ENCODE measurements at regions not wholly inside any gene's neighbourhood (a gene's known extent, or its start where the extent isn't known, plus 50 kb on each side); places are given as distances from the start of the nearest gene placed in this dataset.

DNA sequence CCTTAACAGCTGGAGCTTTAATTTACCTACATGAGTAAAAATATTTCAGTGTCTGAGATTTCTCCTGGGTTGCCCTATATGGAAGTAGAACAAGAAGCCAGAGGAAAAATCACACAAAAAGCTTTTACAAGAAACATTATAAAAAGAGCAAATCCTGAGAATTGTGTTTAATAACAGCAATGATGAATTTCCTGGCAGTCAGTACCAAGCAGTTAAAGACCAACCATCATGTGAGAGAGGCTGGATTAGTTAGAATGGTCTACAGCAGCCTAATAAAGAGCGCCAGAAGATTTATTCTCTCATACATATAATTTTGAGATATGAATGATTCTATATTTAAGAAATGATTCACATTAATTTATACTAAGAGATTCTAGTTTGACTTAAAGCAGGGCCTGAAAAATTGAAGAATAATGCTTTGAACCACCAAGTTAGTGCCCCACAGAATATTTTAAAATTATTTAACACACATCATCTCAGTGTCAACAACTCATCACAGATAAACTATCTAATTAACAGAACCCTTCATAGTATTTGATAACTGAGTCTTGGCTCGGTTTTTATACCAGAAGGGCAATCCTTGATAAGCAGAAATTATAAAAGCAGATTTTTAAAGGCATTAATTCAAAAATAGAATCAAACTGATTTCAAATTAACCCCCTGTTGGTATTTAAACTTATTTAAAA, 59.9 kb upstream of the DPH6 start:
- TF ChIP-seq, protein P1, sequence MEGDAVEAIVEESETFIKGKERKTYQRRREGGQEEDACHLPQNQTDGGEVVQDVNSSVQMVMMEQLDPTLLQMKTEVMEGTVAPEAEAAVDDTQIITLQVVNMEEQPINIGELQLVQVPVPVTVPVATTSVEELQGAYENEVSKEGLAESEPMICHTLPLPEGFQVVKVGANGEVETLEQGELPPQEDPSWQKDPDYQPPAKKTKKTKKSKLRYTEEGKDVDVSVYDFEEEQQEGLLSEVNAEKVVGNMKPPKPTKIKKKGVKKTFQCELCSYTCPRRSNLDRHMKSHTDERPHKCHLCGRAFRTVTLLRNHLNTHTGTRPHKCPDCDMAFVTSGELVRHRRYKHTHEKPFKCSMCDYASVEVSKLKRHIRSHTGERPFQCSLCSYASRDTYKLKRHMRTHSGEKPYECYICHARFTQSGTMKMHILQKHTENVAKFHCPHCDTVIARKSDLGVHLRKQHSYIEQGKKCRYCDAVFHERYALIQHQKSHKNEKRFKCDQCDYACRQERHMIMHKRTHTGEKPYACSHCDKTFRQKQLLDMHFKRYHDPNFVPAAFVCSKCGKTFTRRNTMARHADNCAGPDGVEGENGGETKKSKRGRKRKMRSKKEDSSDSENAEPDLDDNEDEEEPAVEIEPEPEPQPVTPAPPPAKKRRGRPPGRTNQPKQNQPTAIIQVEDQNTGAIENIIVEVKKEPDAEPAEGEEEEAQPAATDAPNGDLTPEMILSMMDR (IDR thresholded peaks at IDR 0.05), result no peak
- no peaks in the 10 kb centered on the region for H3K36me3 ChIP-seq
- H3K4me1 ChIP-seq, result peaks cover 0 to 9% (median 0%) of the 10 kb centered on the region in 4 donors
- no peak overlapping the region for H3K4me3 ChIP-seq
- no peaks in the 10 kb centered on the region for H3K27me3 ChIP-seq
- H3K9me3 ChIP-seq, result peaks cover 0 to 3% (median 0%) of the 10 kb centered on the region in 4 donors
- WGBS, 5 donors, result 66 to 76% (median 73%) methylated on average over 2 of the region's 2 CpGs
- no peak overlapping the region for H3K27ac ChIP-seq
- intact Hi-C loops (cut with DNase I; ENCODE audit: low total_unique reads), result no loop called here
- DNase-seq, result peak in 1 of 2 donors; percentile 25

DNA sequence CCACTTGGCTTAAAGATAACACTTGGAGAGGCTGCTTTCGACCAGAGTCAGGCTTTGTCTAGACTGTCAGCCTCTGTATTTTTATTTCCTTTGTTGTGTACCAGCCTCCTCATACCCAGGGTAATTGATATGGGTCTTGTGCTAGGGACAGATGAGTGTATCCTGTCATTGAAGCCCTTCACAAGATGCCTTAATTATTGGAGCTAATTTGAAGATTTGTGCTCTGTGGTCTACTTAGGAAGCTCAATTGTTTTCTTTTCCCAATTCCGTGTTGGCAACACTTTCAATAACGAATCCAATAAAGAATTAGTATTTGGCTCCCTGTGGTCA, 60.5 kb upstream of the DPH6 start:
- intact Hi-C loops (cut with DNase I; ENCODE audit: low total_unique reads), result no loop called here
- H3K9me3 ChIP-seq, result peaks cover 0 to 3% (median 0%) of the 10 kb centered on the region in 4 donors
- no peak overlapping the region for H3K4me3 ChIP-seq
- H3K4me1 ChIP-seq, result peaks cover 0 to 9% (median 0%) of the 10 kb centered on the region in 4 donors
- H3K27ac ChIP-seq, result no peak overlapping the region
- DNase-seq, result no peak
- WGBS, 5 donors, result 61 to 83% (median 70%) methylated on average over 3 of the region's 3 CpGs
- H3K36me3 ChIP-seq, result no peaks in the 10 kb centered on the region
- no peaks in the 10 kb centered on the region for H3K27me3 ChIP-seq
- no peak for TF ChIP-seq EP300 (IDR thresholded peaks at IDR 0.05)
- TF ChIP-seq, protein P1 (IDR thresholded peaks at IDR 0.05), result no peak
- no peak for TF ChIP-seq POLR2AphosphoS5 (IDR thresholded peaks at IDR 0.05)
- no peak for TF ChIP-seq POLR2A (IDR thresholded peaks at IDR 0.05)

DNA sequence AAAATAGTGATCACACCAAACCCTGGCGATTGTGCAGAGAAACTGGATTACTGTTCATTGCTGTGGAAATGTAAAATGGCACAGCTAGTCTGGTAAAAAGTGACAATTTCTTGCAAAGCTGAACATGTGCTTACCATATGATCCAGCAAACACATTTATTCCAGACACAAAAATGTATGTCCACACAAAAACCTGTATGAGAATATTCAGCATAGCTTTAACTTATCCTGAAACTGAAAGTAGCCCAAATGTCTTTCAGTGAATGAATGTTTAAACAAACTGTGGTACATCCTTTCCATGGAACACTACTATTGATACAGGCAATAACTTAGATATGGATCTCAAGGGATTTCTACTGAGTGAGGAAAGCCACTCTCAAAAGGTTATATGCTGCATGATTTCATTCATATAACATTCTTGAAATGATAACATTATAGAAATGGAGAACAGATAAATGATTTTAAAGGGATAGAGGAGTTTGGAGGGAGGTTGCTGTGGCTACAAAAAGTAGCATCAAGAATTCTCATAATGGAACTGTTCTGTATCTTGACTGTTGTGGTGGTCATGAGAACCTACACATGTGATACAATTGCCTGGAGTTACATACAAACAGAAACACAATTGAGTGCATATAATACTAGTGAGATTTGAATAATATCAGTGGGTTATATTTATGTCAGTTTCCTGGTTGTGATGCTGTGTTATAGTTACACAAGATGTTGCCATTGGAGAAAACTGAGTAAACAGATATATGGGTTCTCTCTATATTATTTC, 70.7 kb upstream of the DPH6 start:
- intact Hi-C loops (cut with DNase I; ENCODE audit: low total_unique reads), result no loop called here
- TF ChIP-seq, protein P1 (IDR thresholded peaks at IDR 0.05), result no peak
- TF ChIP-seq POLR2A (IDR thresholded peaks at IDR 0.05) (no peak), EP300 (IDR thresholded peaks at IDR 0.05) (no peak), POLR2AphosphoS5 (IDR thresholded peaks at IDR 0.05) (no peak)
- no peaks in the 10 kb centered on the region for H3K36me3 ChIP-seq
- no peaks in the 10 kb centered on the region for H3K9me3 ChIP-seq
- 90 to 100% (median 94%) methylated on average over 1 of the region's 1 CpG for WGBS, 5 donors
- H3K27ac ChIP-seq, result no peak overlapping the region
- H3K4me3 ChIP-seq, result no peak overlapping the region
- no peak for DNase-seq
- H3K4me1 ChIP-seq, result peaks cover 0 to 10% (median 4%) of the 10 kb centered on the region in 4 donors
- H3K27me3 ChIP-seq, result no peaks in the 10 kb centered on the region

DNA sequence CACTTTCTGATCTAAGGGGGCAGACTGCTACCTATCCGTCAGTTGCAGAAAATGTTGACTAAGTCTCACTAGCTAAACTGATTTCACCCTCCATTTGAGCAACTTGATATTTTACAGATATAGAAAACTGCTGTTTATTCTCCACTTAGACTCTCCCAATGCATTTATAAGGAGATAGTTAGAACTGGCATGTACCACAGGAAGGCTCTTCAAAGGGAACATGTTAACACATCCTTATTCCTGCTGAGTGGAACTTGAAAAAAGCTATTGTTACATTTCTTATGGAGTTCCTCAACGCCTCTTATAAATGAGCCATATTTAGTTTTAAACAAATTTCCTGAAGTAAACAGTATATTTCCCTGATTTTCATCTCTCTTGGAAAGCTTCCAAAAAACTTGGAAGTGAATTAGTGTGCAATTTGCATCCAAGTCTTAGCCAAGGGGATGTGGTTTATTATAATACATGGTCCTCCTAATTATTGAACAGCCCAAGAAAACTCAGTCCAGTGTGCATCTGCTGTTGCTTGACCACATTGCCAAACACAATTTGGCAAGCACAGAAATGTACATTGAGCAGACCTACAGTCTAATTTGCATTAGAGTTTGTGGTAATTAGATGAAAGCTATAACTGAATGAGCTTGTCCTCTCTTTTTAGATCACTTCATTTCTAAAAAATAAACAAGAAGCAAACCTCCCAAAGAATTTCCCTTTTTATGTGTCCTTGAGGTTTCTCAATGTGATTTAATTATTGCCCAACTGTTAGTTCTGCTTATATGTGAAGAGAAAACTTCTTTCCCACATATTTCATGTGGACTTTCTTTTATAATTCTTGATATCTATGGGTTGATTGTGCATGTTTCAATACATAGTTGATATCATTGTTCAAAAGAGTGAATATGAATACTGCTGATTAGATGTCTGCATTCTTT, 72.6 kb upstream of the DPH6 start:
- Histone ChIP-seq H3K4me1 (peaks cover 0 to 10% (median 4%) of the 10 kb centered on the region in 4 donors), H3K4me3 (no peak overlapping the region), H3K36me3 (no peaks in the 10 kb centered on the region), H3K27me3 (no peaks in the 10 kb centered on the region), H3K27ac (no peak overlapping the region), H3K9me3 (no peaks in the 10 kb centered on the region)
- intact Hi-C loops (cut with DNase I; ENCODE audit: low total_unique reads), result no loop called here
- WGBS, 5 donors, result 14 to 61% (median 48%) methylated on average over 2 of the region's 2 CpGs
- DNase-seq, result peak in 1 of 2 donors; percentile 34
- no peak for TF ChIP-seq POLR2AphosphoS5 (IDR thresholded peaks at IDR 0.05)
- TF ChIP-seq EP300 (IDR thresholded peaks at IDR 0.05), result no peak
- TF ChIP-seq, protein P1 (IDR thresholded peaks at IDR 0.05), result no peak
- no peak for TF ChIP-seq POLR2A (IDR thresholded peaks at IDR 0.05)
